HepG2 (cell line): ENCODE measurements at regions not wholly inside any gene's neighbourhood (a gene's known extent, or its start where the extent isn't known, plus 50 kb on each side); places are given as distances from the start of the nearest gene placed in this dataset.

Experiments used
- ATAC-seq: fragments of 200-7000 bp; cut with Tn5 transposase; 3 replicates; pipeline ENCODE4 v1.9.1; 2020; ENCODE audit warnings: mild to moderate bottlenecking, moderate library complexity
- BruUV-seq: library from RNA; stranded (reverse); fragments of 400-500 nt; replicated peaks from 2 replicates; lab custom pipeline; 2021; lab: Mats Ljungman, UMichigan
- CTCF ChIA-PET: fragments of 300-600 bp; formaldehyde crosslinking; extraction: SDS; loops from one replicate; lab custom pipeline; 2021; ENCODE audit warnings: low total read pairs, inconsistent platforms, low intra/inter-chr PET ratio; lab: Yijun Ruan, JAX
- POLR2A ChIA-PET: fragments of 350-600 bp; sonication (Branson Sonifier 250); formaldehyde crosslinking; loops from one replicate; lab custom pipeline; 2020; ENCODE audit warnings: antibody characterized with exemption, inconsistent platforms; lab: Yijun Ruan, JAX
- DNase-seq: peaks from one replicate; pipeline ENCODE4 v3.0.0-alpha.2; 2015; ENCODE audit warnings: low spot score
- FAIRE-seq: peaks from 3 replicates; lab custom pipeline; 2011; peaks lifted over from hg19 to GRCh38; lab: Jason Lieb, UNC
- H2AFZ ChIP-seq: one replicate; pipeline ENCODE4 v1.6.1; 2011; ENCODE audit warnings: low read length, inconsistent platforms
- H3K27ac ChIP-seq: fragments of 300-600 bp; 3 replicates; pipeline ENCODE4 v1.8.0; 2011; ENCODE audit warnings: mixed run types, mild to moderate bottlenecking, mixed read lengths, low read length, inconsistent platforms; ENCODE audit not compliant: insufficient read depth; ENCODE audit errors: extremely low read length
- H3K27me3 ChIP-seq, 2 experiments: fragments of 200-600 bp in 1 of 2; 2 replicates in 1 of 2; 3 replicates in 1 of 2; pipeline versions ENCODE4 v1.6.0 to v1.8.0; 2011; ENCODE audit warnings: low read length in 2 of 2, mild to moderate bottlenecking in 2 of 2, moderate library complexity in 2 of 2, inconsistent platforms in 1 of 2; ENCODE audit not compliant: insufficient read depth in 2 of 2, control insufficient read depth in 1 of 2
- H3K36me3 ChIP-seq, 2 experiments: fragments of 200-600 bp in 1 of 2; replicated peaks in 1 of 2; 2 replicates in 1 of 2; 3 replicates in 1 of 2; pipeline versions ENCODE4 v1.5.1 to v1.8.0; 2011; ENCODE audit warnings: low read length in 2 of 2, inconsistent platforms in 1 of 2; ENCODE audit not compliant: insufficient read depth in 2 of 2, control insufficient read depth in 1 of 2
- H3K4me1 ChIP-seq: 2 replicates; pipeline ENCODE4 v1.5.1; 2012; ENCODE audit warnings: low read length, inconsistent platforms; ENCODE audit not compliant: insufficient read depth
- H3K4me2 ChIP-seq: 2 replicates; pipeline ENCODE4 v1.6.0; 2011; ENCODE audit warnings: low read depth, low read length, inconsistent platforms
- H3K4me3 ChIP-seq, 3 experiments: fragments of 200-600 bp in 1 of 3; sonication (generic), shearing (Covaris generic) in 1 of 3; replicated peaks in 1 of 3; 2 replicates each; pipeline ENCODE4 v1.5.1; 2011 to 2016; ENCODE audit warnings: low read length in 3 of 3, inconsistent platforms in 2 of 3, low read depth in 2 of 3, mild to moderate bottlenecking in 2 of 3, control low read depth in 1 of 3, mixed read lengths in 1 of 3; ENCODE audit not compliant: insufficient read depth in 1 of 3
- H3K79me2 ChIP-seq: one replicate; pipeline ENCODE4 v1.6.1; 2011; ENCODE audit warnings: low read length, inconsistent platforms; ENCODE audit not compliant: insufficient read depth
- H3K9ac ChIP-seq: 2 replicates; pipeline ENCODE4 v1.6.0; 2011; ENCODE audit warnings: mild to moderate bottlenecking, low read depth, low read length, inconsistent platforms; ENCODE audit not compliant: insufficient read depth
- H3K9me3 ChIP-seq: 2 replicates; pipeline ENCODE4 v1.5.1; 2012; ENCODE audit warnings: mild to moderate bottlenecking, low read length
- H4K20me1 ChIP-seq: 2 replicates; pipeline ENCODE4 v1.6.0; 2011; ENCODE audit warnings: inconsistent platforms, mild to moderate bottlenecking, low read length, moderate library complexity; ENCODE audit not compliant: insufficient read depth
- DMAP1 ChIP-seq: IDR thresholded peaks from 2 replicates; pipeline ENCODE4 v1.6.1; 2016
- FOSL2 ChIP-seq: sonication (generic); formaldehyde crosslinking; IDR thresholded peaks from 2 replicates; pipeline ENCODE4 v1.4.0; 2020; ENCODE audit warnings: missing genetic modification reagents
- NFRKB ChIP-seq: fragments of 450-650 bp; IDR thresholded peaks from 2 replicates; pipeline ENCODE4 v1.6.1; 2017
- RBFOX2 ChIP-seq: fragments of 200-400 bp; formaldehyde crosslinking; IDR thresholded peaks from 2 replicates; pipeline ENCODE4 v1.6.1; 2017; ENCODE audit warnings: low read depth, mild to moderate bottlenecking, low read length
- ZC3H4 ChIP-seq: sonication (generic); formaldehyde crosslinking; IDR thresholded peaks from 2 replicates; pipeline ENCODE4 v1.4.0; 2020; ENCODE audit warnings: missing genetic modification reagents, borderline replicate concordance
- ZNF24 ChIP-seq: fragments of 450-650 bp; IDR thresholded peaks from 2 replicates; pipeline ENCODE4 v1.6.1; 2017; ENCODE audit warnings: antibody characterized with exemption, mild to moderate bottlenecking
- ZNF598 ChIP-seq: sonication (generic); formaldehyde crosslinking; IDR thresholded peaks from 2 replicates; pipeline ENCODE4 v1.5.1; 2020; ENCODE audit warnings: mild to moderate bottlenecking, missing genetic modification reagents, borderline replicate concordance
- ZNF614 ChIP-seq: IDR thresholded peaks from 2 replicates; pipeline ENCODE4 v1.6.1; 2018; ENCODE audit warnings: missing biosample characterization, missing genetic modification reagents, inconsistent platforms, borderline replicate concordance
- WGBS: methylation state at CpG from one replicate; pipeline ENCODE4 v1.1.6; 2017; ENCODE audit warnings: low lambda C conversion rate; 5-methylcytosine and 5-hydroxymethylcytosine counted together
- in situ Hi-C: cut with HindIII; loops from 2 replicates; pipeline ENCODE4 v1.10.0; 2017; ENCODE audit warnings: low pct_unique_long_range_greater_than_20kb; ENCODE audit not compliant: extremely low pct_ligation_motif_present
- intact Hi-C: fragments of 100-400 bp; cut with micrococcal nuclease; formaldehyde crosslinking; loops from one replicate; pipeline ENCODE4 v1.10.0; 2022; ENCODE audit not compliant: unreplicated experiment
- TF ChIP-seq, protein P1 (sequence below): sonication (generic); formaldehyde crosslinking; IDR thresholded peaks from 2 replicates; pipeline ENCODE4 v1.5.1; 2020; ENCODE audit warnings: mild to moderate bottlenecking, missing genetic modification reagents, moderate library complexity

DNA sequence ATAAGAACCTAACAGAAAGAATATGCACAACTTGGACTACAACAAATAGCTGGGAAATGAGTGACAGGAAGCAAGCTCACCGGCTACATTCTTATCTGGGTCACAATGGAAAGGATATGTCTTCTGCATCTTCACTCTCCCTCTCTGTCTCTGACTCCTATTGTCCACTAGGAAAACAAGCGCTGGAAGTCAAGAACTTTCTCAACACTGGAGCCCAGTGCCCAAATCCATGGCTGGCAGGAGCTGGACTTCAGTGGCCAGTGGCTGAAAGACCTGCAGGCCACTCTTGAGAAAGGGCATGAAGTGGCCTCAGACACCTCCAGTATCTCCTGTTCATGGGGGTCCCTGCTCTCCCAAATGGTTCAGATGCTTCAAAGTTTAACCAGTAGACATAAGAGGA is 62.0 kb downstream of the FAM50B start:
- POLR2A ChIA-PET = interaction anchor here (0.8 to 4.5 kb wide), 11 partner anchors 8 to 508 kb away, joined by 3 to 49 read pairs (median 9); no protein-coding TSS in a partner anchor
- ATAC-seq = no peak
- peak overlapping the region; percentile 94 for H3K27ac ChIP-seq
- in situ Hi-C loops (no loop called here), intact Hi-C loops (no loop called here)
- H3K27me3 ChIP-seq = no peaks in the 10 kb centered on the region
- H3K9ac ChIP-seq = peak overlapping the region; percentile 69
- no peaks in the 10 kb centered on the region for H3K36me3 ChIP-seq
- H4K20me1 ChIP-seq = no peaks in the 10 kb centered on the region
- FAIRE-seq = no peak
- H3K4me3 ChIP-seq = peak overlapping the region; percentile 1 to 34 (median 34); a peak in 3 of 6 replicates
- H3K4me2 ChIP-seq = peak overlapping the region; percentile 69
- 63% methylated on average over 1 of the region's 2 CpGs for WGBS
- peak overlapping the region; percentile 29 for H2AFZ ChIP-seq
- H3K4me1 ChIP-seq = peaks cover 98% of the 10 kb centered on the region
- H3K9me3 ChIP-seq = peaks cover 2% of the 10 kb centered on the region; the same call in 1 of the 2 replicates
- no TSS peak for BruUV-seq
- DNase-seq = no peak
- CTCF ChIA-PET = no interaction called here
- TF ChIP-seq ZNF24 (no peak), NFRKB (no peak), DMAP1 (CRISPR knock-in tag) (0 out of 2 replicates have a peak, but pooled peaks have one; percentile 0), ZNF598 (CRISPR knock-in tag) (0 out of 2 replicates have a peak, but pooled peaks have one; percentile 41), ZC3H4 (CRISPR knock-in tag) (peak; percentile 81; the same call in 1 of the 2 replicates), ZNF614 (CRISPR knock-in tag) (no peak), RBFOX2 (peak; percentile 61), FOSL2 (CRISPR knock-in tag) (0 out of 2 replicates have a peak, but pooled peaks have one; percentile 12)
- TF ChIP-seq, protein P1, sequence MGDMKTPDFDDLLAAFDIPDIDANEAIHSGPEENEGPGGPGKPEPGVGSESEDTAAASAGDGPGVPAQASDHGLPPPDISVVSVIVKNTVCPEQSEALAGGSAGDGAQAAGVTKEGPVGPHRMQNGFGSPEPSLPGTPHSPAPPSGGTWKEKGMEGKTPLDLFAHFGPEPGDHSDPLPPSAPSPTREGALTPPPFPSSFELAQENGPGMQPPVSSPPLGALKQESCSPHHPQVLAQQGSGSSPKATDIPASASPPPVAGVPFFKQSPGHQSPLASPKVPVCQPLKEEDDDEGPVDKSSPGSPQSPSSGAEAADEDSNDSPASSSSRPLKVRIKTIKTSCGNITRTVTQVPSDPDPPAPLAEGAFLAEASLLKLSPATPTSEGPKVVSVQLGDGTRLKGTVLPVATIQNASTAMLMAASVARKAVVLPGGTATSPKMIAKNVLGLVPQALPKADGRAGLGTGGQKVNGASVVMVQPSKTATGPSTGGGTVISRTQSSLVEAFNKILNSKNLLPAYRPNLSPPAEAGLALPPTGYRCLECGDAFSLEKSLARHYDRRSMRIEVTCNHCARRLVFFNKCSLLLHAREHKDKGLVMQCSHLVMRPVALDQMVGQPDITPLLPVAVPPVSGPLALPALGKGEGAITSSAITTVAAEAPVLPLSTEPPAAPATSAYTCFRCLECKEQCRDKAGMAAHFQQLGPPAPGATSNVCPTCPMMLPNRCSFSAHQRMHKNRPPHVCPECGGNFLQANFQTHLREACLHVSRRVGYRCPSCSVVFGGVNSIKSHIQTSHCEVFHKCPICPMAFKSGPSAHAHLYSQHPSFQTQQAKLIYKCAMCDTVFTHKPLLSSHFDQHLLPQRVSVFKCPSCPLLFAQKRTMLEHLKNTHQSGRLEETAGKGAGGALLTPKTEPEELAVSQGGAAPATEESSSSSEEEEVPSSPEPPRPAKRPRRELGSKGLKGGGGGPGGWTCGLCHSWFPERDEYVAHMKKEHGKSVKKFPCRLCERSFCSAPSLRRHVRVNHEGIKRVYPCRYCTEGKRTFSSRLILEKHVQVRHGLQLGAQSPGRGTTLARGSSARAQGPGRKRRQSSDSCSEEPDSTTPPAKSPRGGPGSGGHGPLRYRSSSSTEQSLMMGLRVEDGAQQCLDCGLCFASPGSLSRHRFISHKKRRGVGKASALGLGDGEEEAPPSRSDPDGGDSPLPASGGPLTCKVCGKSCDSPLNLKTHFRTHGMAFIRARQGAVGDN (CRISPR knock-in tag) = peak; percentile 31; the same call in 1 of the 2 replicates
- H3K79me2 ChIP-seq = peaks cover 13% of the 10 kb centered on the region
